Liver (tissue), 2 donors: ENCODE measurements at regions not wholly inside any gene's neighbourhood (a gene's known extent, or its start where the extent isn't known, plus 50 kb on each side); places are given as distances from the start of the nearest gene placed in this dataset.

Experiments
- CTCF ChIP-seq: fragments of 150-350 bp; IDR thresholded peaks from 2 replicates; pipeline ENCODE4 v1.5.1; 2017; ENCODE audit warnings: improper control_type of control experiment, low read depth, low read length; ENCODE audit not compliant: missing input control
- YY1 ChIP-seq: IDR thresholded peaks from 2 replicates; pipeline ENCODE4 v1.6.1; 2016; ENCODE audit warnings: antibody characterized with exemption, mild to moderate bottlenecking
- donor health status: healthy.

- TF ChIP-seq CTCF (no peak), YY1 (no peak)
Measured at GRCh38 chr20:39785252-39785917, 823.2 kb downstream of the DHX35 start.
